Karpas-422 (cell line): ENCODE measurements at regions not wholly inside any gene's neighbourhood (a gene's known extent, or its start where the extent isn't known, plus 50 kb on each side); places are given as distances from the start of the nearest gene placed in this dataset.

Experiments used
- DNase-seq: peaks from one replicate; pipeline ENCODE4 v3.0.0-alpha.2; 2015
- H2AFZ ChIP-seq: fragments of 200-600 bp; sonication (generic); 2 replicates; pipeline ENCODE4 v1.6.1; 2014; ENCODE audit warnings: antibody characterized with exemption, low read length, mixed read lengths
- H3K27ac ChIP-seq: fragments of 200-600 bp; sonication (generic); 2 replicates; pipeline ENCODE4 v1.5.1; 2014; ENCODE audit warnings: mild to moderate bottlenecking, low read length, moderate library complexity
- H3K27me3 ChIP-seq: fragments of 200-600 bp; sonication (generic); 2 replicates; pipeline ENCODE4 v1.6.1; 2014; ENCODE audit warnings: low read length, mixed read lengths
- H3K36me3 ChIP-seq: fragments of 200-600 bp; sonication (generic); 2 replicates; pipeline ENCODE4 v1.6.1; 2014; ENCODE audit warnings: low read length, mixed read lengths; ENCODE audit not compliant: insufficient read depth
- H3K4me1 ChIP-seq: fragments of 200-600 bp; sonication (generic); 2 replicates; pipeline ENCODE4 v1.6.1; 2014; ENCODE audit warnings: mild to moderate bottlenecking, low read length, mixed read lengths
- H3K4me2 ChIP-seq: fragments of 200-600 bp; sonication (generic); 2 replicates; pipeline ENCODE4 v1.6.1; 2014; ENCODE audit warnings: low read length, low read depth, mild to moderate bottlenecking; ENCODE audit not compliant: poor library complexity, severe bottlenecking
- H3K4me3 ChIP-seq: fragments of 200-600 bp; sonication (generic); 2 replicates; pipeline ENCODE4 v1.5.1; 2014; ENCODE audit warnings: mild to moderate bottlenecking, antibody characterized with exemption, low read length, mixed read lengths
- H3K79me2 ChIP-seq: fragments of 200-600 bp; sonication (generic); 2 replicates; pipeline ENCODE4 v1.6.1; 2014; ENCODE audit warnings: mild to moderate bottlenecking, low read length, mixed read lengths
- H3K9ac ChIP-seq: fragments of 200-600 bp; sonication (generic); 2 replicates; pipeline ENCODE4 v1.6.0; 2014; ENCODE audit warnings: low read length
- H3K9me2 ChIP-seq: fragments of 200-600 bp; sonication (generic), shearing (Covaris generic); replicated peaks from 2 replicates; pipeline ENCODE4 v1.6.0; 2014; ENCODE audit warnings: mild to moderate bottlenecking, low read length, moderate library complexity; ENCODE audit not compliant: insufficient read depth
- H3K9me3 ChIP-seq: fragments of 300-700, 200-600 bp; sonication (generic); 2 replicates; pipeline ENCODE4 v1.6.1; 2014; ENCODE audit warnings: low read length, mixed read lengths
- H4K20me1 ChIP-seq: fragments of 200-600 bp; sonication (generic); 2 replicates; pipeline ENCODE4 v1.6.1; 2014; ENCODE audit warnings: mild to moderate bottlenecking, antibody characterized with exemption, low read length, low read depth; ENCODE audit not compliant: insufficient read depth

DNA sequence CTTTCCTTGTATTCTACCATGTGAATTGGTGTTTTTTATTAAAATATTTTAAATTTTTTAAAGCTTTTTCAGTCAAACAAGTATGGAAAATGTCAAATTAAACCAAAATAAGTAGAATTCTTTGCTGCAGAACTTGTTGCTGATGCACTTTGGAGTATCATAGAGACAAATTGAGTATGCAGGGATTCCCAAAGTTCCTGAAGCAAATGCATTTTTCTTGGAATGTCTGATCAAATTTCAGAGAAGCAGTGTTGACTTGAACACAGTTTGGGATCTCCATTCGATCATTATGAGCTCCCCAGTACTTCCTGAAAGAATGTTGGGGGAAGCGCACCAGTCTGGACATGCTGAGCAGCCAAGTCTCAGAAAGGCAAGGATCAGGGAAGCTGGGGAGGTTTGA lies 517.8 kb upstream of the CFAP20DC start:
- Histone ChIP-seq H3K4me2 (no peak overlapping the region), H3K27me3 (no peaks in the 10 kb centered on the region), H4K20me1 (no peaks in the 10 kb centered on the region), H3K9ac (no peak overlapping the region), H3K9me3 (no peaks in the 10 kb centered on the region), H3K36me3 (no peaks in the 10 kb centered on the region), H3K9me2 (no peaks in the 10 kb centered on the region), H2AFZ (no peak overlapping the region), H3K79me2 (no peaks in the 10 kb centered on the region), H3K4me1 (no peaks in the 10 kb centered on the region), H3K27ac (no peak overlapping the region), H3K4me3 (no peak overlapping the region)
- no peak for DNase-seq

DNA sequence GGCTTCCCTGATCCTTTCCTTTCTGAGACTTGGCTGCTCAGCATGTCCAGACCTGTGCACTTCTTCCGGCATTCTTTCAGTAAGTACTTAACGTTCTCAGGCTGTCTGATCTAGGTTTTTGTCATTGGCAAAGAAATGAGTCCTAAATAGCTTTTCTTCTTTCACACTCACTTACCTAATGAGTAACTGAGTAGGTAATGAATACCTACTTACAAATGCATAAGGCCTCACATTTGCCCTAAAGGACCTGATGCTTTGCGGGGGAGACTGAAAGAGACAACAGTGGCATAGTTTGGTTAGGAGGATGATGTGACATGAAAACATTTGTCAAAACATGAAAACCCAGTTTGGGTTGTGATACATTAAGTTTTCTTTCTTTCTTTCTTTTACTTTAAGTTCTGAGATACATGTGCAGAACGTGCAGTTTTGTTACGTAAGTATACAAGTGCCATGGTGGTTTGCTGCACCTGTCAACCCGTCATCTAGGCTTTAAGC lies 516.7 kb upstream of the CFAP20DC start:
- Histone ChIP-seq H3K4me2 (no peak overlapping the region), H3K36me3 (no peaks in the 10 kb centered on the region), H3K79me2 (no peaks in the 10 kb centered on the region), H4K20me1 (no peaks in the 10 kb centered on the region), H3K4me1 (no peaks in the 10 kb centered on the region), H3K9ac (no peak overlapping the region), H3K27me3 (no peaks in the 10 kb centered on the region), H3K4me3 (no peak overlapping the region), H3K9me3 (no peaks in the 10 kb centered on the region), H3K27ac (no peak overlapping the region), H2AFZ (no peak overlapping the region), H3K9me2 (no peaks in the 10 kb centered on the region)
- DNase-seq = no peak

DNA sequence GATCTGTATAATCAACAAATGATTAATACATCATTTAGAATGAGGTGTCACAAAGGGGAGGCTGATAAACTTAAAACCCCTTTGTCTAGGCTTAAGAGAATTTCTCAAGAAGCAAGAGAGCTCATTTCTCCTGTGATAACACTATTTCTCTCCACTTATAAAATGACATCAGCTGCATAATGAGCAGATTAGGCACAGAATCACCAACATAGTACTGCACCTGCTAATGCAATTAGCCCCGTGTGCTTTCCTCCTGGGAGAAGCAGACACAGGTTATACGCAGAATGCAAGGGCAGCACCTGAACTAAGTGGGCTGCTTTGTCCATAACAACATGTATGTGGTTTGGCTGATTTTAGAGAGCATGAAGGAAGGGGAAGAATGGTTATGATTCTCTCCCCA lies 515.3 kb upstream of the CFAP20DC start:
- DNase-seq = no peak
- Histone ChIP-seq H2AFZ (no peak overlapping the region), H3K4me1 (no peaks in the 10 kb centered on the region), H3K27me3 (no peaks in the 10 kb centered on the region), H3K9me2 (no peaks in the 10 kb centered on the region), H3K9me3 (no peaks in the 10 kb centered on the region), H3K27ac (no peak overlapping the region), H4K20me1 (no peaks in the 10 kb centered on the region), H3K4me3 (no peak overlapping the region), H3K4me2 (no peak overlapping the region), H3K36me3 (no peaks in the 10 kb centered on the region), H3K79me2 (no peaks in the 10 kb centered on the region), H3K9ac (no peak overlapping the region)

DNA sequence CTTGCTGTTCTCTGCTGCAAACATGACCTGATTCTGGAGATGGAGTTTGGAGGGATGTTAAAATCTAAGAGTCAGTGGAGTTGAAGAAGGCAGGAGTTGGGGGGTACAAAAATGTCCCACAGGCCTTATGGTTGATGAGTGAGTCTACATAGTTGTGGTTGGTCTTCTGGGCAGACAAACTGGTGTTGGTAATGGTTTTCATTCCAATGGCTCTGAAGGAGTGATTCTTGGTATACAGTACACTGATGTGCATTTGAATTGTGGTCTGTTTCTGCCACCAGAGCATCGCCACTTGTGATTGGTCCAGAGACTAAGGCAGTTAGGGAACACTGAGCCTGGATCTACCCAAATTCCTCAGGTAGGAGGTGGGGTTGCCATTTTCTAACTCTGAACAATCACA lies 514.1 kb upstream of the CFAP20DC start:
- H3K79me2 ChIP-seq = no peaks in the 10 kb centered on the region
- H3K27me3 ChIP-seq = no peaks in the 10 kb centered on the region

DNA sequence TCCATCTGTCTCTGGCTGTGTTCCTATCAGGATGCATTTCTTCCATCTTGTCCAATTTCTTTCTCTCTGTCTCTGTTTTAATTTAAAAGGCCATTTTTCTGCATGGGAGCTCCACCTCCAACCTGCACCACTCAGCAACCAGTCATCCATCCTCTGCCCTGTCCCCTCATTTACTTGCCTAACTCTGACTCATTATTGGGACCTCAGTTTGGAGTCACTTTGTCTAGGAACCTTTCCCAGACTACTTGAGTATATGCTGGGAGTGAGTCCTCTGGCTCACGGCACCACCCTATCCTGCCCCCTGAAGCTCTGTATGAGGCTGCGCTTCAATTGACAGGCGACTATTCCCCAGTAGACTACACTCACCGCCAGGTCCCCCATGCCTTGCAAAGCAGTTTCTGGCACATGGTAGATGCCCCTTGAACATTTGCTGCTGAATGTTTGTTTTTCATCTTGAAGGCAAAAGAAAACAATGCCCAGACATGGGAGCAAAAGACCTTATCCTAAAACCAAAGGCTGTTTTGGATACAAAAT lies 513.3 kb upstream of the CFAP20DC start:
- H3K9ac ChIP-seq = no peak overlapping the region
- no peaks in the 10 kb centered on the region for H3K79me2 ChIP-seq
- no peaks in the 10 kb centered on the region for H3K36me3 ChIP-seq
- H4K20me1 ChIP-seq = no peaks in the 10 kb centered on the region
- no peak overlapping the region for H3K4me2 ChIP-seq
- H3K4me3 ChIP-seq = no peak overlapping the region
- no peaks in the 10 kb centered on the region for H3K9me3 ChIP-seq
- H3K27ac ChIP-seq = no peak overlapping the region
- DNase-seq = no peak
- H3K4me1 ChIP-seq = no peaks in the 10 kb centered on the region
- H3K9me2 ChIP-seq = no peaks in the 10 kb centered on the region
- H2AFZ ChIP-seq = no peak overlapping the region
- H3K27me3 ChIP-seq = no peaks in the 10 kb centered on the region

More for the DNA sequence above, 514.1 kb upstream of the CFAP20DC start:
- Histone ChIP-seq H3K4me1 (no peaks in the 10 kb centered on the region), H3K27ac (no peak overlapping the region), H3K4me3 (no peak overlapping the region), H3K9ac (no peak overlapping the region), H4K20me1 (no peaks in the 10 kb centered on the region), H3K36me3 (no peaks in the 10 kb centered on the region), H2AFZ (no peak overlapping the region), H3K4me2 (no peak overlapping the region), H3K9me3 (no peaks in the 10 kb centered on the region), H3K9me2 (no peaks in the 10 kb centered on the region)
- DNase-seq = no peak

DNA sequence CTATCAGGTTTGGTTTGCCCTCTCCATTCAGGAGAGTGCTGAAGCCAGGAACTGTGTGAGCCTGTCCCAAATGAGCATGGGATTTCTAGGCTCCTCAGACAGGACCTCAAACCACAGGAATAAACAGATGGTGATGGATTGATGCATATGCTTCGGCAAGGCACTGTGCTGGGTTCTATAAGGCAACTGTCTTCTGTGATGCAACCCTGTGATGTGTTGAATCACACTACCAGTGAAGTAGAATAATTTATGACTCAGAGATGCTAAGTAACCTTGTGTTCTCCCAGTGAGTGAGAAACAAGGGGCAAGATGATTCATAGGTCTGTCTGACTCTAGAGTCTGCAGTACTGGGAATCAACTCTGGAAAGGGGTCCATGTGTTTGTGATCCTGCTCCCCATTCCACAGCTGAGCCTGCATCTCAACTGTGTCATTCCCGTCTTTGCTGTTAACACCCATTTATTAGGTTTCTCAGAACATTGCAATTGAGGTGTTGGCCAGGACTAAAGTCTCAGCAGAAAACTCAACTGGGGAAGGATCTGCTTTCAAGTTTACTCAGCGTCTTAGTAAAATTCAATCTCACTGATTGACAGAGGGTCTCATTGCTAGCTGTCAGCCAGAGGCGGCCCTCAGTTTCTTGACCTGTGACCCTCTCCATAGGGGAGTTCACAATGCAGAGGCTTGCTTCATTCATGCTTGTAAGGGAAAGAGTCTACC lies 510.1 kb upstream of the CFAP20DC start:
- no peak overlapping the region for H3K9ac ChIP-seq
- no peak overlapping the region for H3K27ac ChIP-seq

DNA sequence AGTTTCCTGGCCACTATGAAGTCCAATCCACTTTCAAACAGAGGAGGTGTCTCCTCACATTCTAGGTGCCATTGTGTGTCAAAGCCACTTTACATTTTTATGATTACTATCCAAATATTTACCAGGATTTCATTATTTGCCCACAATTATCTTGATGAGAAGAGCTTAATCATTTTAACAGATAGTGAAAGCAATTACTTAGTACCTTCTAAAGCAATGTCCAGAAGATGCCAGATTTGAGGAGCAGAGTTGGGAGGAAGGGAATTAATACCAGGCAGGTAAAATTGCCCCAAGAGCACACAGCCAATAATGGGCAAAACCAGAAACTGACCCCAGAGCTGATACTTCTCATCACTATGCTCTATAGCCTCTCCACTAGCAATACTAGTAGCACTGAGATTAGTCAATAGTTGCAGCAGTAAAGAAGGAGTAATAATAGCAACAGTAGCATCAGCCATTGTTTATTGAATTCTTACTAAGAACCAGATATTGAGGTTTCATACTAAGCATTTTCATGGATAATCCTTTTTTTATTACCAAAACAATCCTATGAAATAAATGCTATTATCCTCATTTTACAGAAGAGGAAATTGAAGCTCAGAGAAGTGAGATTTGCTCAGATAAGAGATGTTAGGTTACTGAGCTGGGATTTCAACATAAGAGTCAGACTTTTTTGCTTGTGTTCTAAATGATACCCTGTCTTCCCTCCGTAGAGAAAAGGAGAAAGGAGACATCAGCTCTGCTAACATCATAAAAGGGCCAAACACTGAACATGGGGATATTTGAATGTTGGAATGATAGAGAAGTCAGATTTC lies 509.3 kb upstream of the CFAP20DC start:
- Histone ChIP-seq H3K9me2 (no peaks in the 10 kb centered on the region), H3K36me3 (no peaks in the 10 kb centered on the region), H3K4me1 (no peaks in the 10 kb centered on the region), H3K9me3 (no peaks in the 10 kb centered on the region), H3K79me2 (no peaks in the 10 kb centered on the region), H3K4me2 (no peak overlapping the region), H4K20me1 (no peaks in the 10 kb centered on the region), H3K27me3 (no peaks in the 10 kb centered on the region), H3K9ac (no peak overlapping the region), H2AFZ (no peak overlapping the region), H3K4me3 (no peak overlapping the region), H3K27ac (no peak overlapping the region)
- no peak for DNase-seq

More for the DNA sequence above, 510.1 kb upstream of the CFAP20DC start:
- no peaks in the 10 kb centered on the region for H3K9me2 ChIP-seq
- H3K27me3 ChIP-seq = no peaks in the 10 kb centered on the region
- H3K9me3 ChIP-seq = no peaks in the 10 kb centered on the region
- H2AFZ ChIP-seq = no peak overlapping the region
- no peaks in the 10 kb centered on the region for H3K36me3 ChIP-seq
- H3K4me1 ChIP-seq = no peaks in the 10 kb centered on the region
- no peak for DNase-seq
- H3K79me2 ChIP-seq = no peaks in the 10 kb centered on the region
- H4K20me1 ChIP-seq = no peaks in the 10 kb centered on the region
- no peak overlapping the region for H3K4me3 ChIP-seq
- no peak overlapping the region for H3K4me2 ChIP-seq

DNA sequence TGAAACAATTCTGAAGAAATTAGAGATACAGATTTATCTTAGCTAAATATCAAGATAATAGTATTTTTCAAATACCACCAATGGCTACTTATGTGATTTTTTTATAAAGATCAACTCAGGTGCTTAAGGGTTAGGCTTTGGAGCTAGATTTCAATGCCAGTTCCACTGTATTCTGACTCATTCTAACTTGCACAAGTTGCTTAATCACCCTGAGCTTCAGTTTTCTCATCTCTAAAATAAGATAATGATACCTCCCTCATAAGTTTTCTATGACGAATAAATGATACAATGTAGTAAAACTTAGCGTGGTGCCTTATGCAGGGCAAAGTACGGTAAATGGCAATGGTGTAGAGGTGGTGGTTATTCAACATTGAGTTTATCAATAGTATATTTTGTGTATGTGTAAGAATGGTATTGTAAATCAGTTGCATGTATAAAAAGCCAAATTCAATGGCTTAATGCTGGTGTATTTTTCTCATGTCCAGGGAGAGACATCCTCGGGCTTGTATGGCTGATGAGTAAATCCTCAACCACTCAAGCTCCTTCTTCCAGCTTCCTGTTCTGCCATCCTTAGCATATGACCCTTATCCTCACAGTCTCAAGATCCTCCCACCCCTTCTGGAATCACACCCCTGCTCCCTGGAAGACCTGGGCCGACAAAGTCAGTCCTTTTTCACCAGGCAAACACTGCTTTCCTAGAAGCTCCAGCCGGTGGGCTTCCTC lies 505.9 kb upstream of the CFAP20DC start:
- Histone ChIP-seq H4K20me1 (no peaks in the 10 kb centered on the region), H3K4me3 (no peak overlapping the region), H3K27me3 (no peaks in the 10 kb centered on the region), H3K36me3 (no peaks in the 10 kb centered on the region), H3K9me2 (no peaks in the 10 kb centered on the region), H3K79me2 (no peaks in the 10 kb centered on the region), H2AFZ (no peak overlapping the region), H3K27ac (no peak overlapping the region), H3K4me1 (no peaks in the 10 kb centered on the region), H3K4me2 (no peak overlapping the region), H3K9ac (no peak overlapping the region), H3K9me3 (no peaks in the 10 kb centered on the region)
- DNase-seq = no peak
